GM18861 (cell line): ENCODE measurements at regions not wholly inside any gene's neighbourhood (a gene's known extent, or its start where the extent isn't known, plus 50 kb on each side); places are given as distances from the start of the nearest gene placed in this dataset.

Experiments
- ATAC-seq: cut with Tn5 transposase; IDR thresholded peaks from one replicate; pipeline ENCODE4 v1.9.1; 2021; ENCODE audit not compliant: unreplicated experiment

- no peak for ATAC-seq
These were observed 75.4 kb upstream of the ZMIZ1 start for GRCh38 chr10:78993261-78993945.

GRCh38 chr10:78995987-78996791 lies 72.6 kb upstream of the ZMIZ1 start:
- no peak for ATAC-seq

- no peak for ATAC-seq
These were observed 72.0 kb upstream of the ZMIZ1 start for GRCh38 chr10:78996792-78997129.

- no peak for ATAC-seq
These were observed 70.8 kb upstream of the ZMIZ1 start for GRCh38 chr10:78997635-78998618.

- no peak for ATAC-seq
These were observed 67.5 kb upstream of the ZMIZ1 start for GRCh38 chr10:79001082-79001885.

- no peak for ATAC-seq
These were observed 66.4 kb upstream of the ZMIZ1 start for GRCh38 chr10:79002336-79002735.

- no peak for ATAC-seq
These were observed 65.3 kb upstream of the ZMIZ1 start for GRCh38 chr10:79003183-79004100.

- no peak for ATAC-seq
These were observed 64.5 kb upstream of the ZMIZ1 start for GRCh38 chr10:79004311-79004710.

- ATAC-seq = no peak
These were observed 63.5 kb upstream of the ZMIZ1 start for GRCh38 chr10:79005126-79005810.

- no peak for ATAC-seq
These were observed 61.7 kb upstream of the ZMIZ1 start for GRCh38 chr10:79007018-79007417.

- ATAC-seq = no peak
These were observed 61.1 kb upstream of the ZMIZ1 start for GRCh38 chr10:79007421-79008319.

- no peak for ATAC-seq
These were observed 59.6 kb upstream of the ZMIZ1 start for GRCh38 chr10:79009145-79009544.

- ATAC-seq = no peak
These were observed 56.2 kb upstream of the ZMIZ1 start for GRCh38 chr10:79012567-79012966.

- ATAC-seq = no peak
These were observed 55.3 kb upstream of the ZMIZ1 start for GRCh38 chr10:79013406-79013987.

- ATAC-seq = no peak
These were observed 54.0 kb upstream of the ZMIZ1 start for GRCh38 chr10:79014796-79015195.

- ATAC-seq = no peak
These were observed 50.8 kb upstream of the ZMIZ1 start for GRCh38 chr10:79017882-79018520.

GRCh38 chr10:79018521-79019011 lies 50.2 kb upstream of the ZMIZ1 start:
- no peak for ATAC-seq
